GM19395 (cell line): ENCODE measurements at regions not wholly inside any gene's neighbourhood (a gene's known extent, or its start where the extent isn't known, plus 50 kb on each side); places are given as distances from the start of the nearest gene placed in this dataset.
"Not testable (repeated sequence)": the region's sequence is repeated elsewhere in the genome, so short reads cannot be mapped to it uniquely, and the experiment has no call there.

Source experiments
- ATAC-seq: cut with Tn5 transposase; IDR thresholded peaks from one replicate; pipeline ENCODE4 v1.9.1; 2021; ENCODE audit warnings: mild to moderate bottlenecking, moderate library complexity; ENCODE audit not compliant: unreplicated experiment

DNA sequence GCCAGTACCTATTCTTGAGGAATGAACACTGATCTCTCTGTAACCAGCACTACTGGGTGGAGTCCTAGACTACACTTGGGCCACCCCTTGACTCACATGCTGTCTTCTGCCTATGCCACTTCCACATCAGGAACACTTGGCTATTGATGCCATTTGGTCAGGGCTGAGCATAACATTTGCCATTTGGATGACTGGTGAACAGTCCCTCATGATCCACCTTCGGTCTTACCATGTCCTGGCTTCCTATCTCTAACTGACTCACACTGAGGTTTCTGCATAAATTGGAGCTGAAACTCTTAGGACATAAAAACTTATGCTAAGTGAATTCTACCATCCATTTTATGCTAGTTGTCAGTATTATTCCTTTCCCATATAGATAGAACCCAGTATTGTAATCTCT is 91.7 kb upstream of the PELI2 start:
- ATAC-seq = no peak

DNA sequence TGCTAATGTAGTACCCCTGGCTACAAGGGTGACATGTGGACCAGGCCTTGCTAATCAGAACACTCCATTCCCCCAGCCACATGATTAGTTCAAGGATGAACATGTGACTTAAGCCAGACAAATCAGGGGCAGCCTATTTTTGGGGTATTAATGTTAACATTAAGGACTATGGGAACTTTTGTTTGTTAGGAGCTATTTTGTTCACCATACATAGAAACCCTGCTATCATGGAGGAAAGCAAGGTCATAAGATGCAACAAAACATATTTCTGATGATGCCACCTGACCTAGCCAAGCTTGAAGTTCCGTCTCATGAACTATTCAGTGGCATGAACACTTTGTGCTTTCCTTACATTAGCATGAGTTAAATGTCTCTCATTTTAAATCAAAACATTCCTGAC is 90.8 kb upstream of the PELI2 start:
- no peak for ATAC-seq

DNA sequence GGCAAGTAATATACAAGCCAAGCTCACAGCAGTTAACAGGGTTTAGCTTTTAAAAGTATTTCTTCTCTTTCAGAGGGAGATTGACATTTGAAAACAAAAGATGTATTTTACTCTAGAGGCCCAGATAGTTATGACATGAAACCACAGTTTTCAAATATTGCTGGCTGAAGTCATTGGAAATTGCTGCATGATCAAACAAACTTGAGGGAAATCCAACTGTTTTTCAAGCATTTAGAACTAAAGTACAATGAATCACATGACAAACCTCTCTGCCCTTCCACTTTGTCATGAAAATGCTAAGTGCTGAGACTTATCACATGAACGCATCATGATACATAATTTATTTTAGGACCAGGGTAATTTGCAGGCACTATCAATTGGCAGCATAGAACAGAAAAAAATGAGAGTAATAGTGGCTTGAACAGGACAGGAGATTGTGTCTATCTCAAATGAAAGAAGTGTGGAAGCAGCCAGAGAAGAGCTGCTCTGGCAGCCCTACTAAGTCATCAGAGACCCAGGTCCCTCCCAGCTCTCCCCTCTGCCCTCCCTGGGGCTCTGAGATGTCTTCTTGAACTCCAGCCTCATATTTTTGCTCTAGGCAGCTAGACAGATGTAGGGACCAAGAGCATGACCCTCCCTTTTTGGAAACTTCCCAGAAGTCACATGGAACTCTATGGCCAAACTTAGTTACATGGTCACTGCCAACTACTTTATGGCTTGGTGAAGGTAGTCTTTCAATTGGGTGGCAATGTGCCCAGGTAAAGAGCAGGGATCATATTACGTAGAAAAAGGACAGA is 90.1 kb upstream of the PELI2 start:
- no peak for ATAC-seq

DNA sequence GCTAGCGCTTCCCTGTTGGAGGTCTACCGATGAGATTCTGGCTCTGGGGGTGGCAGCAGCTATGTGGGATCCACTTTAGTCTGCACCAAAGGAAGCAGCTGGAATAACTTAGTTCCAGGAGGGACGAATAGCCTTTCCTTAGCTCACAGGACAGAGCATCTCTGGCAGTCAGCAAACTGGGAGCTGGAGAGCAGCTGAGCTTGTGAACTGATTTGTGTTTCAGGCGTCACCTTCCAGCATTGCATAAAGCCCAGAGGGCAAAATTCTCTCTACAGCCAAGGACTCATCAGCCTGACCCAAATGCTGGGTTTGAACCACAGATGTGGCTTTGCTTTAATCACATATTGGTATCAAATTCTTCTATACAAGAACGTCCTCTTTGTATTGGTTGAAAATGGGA is 81.9 kb upstream of the PELI2 start:
- ATAC-seq = no peak

DNA sequence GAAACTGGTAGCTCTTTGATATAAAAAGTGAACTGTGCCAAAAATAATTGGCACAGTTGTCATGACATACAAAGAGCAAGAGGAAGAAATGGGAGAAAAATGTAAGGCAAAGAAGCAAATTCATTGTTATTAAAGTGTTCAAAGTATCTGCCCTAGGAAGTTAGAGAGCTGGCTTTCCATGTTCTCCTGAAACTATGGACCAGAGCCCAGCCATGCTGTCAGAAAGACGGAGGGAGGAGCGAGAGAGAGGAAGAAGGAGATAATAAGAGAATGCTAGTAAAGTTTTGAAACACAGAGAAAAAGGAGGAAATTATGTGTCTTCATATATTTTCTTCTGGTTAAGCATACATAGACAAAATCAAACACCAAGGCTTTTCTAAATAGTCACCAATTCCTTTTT is 78.1 kb upstream of the PELI2 start:
- ATAC-seq = no peak

DNA sequence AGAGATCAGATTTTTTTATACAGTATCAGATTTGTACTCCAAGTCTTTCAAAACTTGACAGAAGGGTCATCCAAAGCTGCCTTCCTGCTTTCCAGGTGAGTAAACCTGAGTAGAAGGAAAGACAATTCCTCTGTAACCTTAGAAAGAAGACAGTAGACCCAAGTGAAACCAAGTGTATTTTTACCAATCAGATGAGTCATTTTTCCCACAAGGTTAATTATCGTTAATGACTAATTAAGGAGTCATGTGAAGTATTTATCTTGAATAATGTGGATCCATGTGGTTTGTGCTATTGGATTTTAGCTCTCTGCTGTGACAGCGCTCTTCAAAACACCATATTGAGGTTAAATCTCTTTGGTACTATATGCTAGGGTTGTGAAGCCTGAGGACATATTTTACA is 74.0 kb upstream of the PELI2 start:
- ATAC-seq = no peak

DNA sequence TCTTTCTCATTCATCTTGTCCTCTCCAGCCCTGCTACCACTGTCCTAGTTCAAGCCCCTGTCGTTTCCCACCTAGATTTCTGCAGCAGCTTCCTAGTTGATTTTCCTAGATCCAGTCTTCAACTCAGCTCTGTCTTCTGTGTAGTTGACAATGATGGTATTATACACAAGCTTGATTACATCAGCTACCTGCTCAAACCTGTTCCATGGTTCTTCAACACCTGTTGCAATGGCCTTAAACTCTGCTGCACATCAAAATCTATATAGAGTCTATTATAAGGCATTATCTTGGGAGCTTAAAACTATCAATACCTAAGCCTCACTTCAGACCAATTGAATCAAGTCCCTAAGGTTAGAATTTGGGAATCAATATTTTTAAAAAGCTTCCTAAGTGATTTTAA is 71.7 kb upstream of the PELI2 start:
- no peak for ATAC-seq

DNA sequence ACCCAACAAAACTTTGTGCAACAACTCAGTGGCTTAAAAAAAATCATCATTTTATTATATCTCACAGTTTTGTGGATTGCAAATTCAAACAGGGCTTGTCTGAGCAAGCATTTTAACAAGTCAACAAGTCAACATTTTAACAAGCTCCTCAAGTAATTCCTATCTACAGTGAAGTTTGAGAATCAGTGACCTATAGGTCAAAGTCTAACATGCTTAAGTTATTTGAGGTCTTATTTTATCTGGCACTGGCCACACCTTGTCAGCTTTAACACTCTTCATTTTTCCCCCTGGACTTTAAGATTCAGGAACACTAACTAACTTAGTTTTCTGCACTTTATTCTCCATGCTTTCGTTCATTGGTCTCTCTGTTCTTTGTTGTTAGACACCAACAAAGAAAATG is 71.2 kb upstream of the PELI2 start:
- ATAC-seq = no peak

DNA sequence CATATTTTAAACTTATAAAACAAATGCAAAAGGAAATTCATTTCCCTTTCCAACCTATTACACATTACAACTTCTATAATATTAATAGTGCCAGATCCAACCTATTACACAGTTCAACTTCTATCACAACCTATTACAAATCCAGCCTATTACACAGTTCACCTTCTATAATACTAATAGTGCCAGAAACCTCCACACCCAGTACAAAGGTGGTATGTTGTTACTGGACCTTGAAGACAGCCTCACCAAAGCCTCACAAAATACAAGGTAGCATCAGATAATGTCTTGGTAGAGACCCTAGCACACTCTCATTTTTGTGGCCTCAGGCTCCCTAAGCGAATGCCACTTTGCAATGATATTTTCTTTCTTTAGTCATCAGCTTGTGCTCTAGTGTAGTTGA is 68.7 kb upstream of the PELI2 start:
- ATAC-seq = no peak

DNA sequence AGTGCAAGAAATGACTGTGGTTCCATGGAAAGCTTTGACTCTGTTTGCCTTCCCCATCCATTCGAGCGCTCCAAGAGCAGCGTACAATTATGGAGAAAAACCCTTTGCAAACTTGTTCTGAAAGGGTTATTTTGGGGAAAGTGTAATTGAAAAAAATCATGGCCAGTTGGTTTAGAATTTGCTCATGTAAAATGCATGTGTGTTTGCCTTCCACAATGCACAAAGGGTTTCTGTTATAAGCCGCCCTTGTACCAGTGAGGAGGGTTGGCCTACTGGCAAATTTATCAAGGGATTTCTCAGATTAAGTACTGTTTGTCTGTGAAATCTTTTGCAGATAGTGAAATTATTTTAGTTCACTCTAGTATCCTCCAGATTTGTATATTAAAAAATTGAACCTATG is 62.7 kb upstream of the PELI2 start:
- ATAC-seq = no peak

DNA sequence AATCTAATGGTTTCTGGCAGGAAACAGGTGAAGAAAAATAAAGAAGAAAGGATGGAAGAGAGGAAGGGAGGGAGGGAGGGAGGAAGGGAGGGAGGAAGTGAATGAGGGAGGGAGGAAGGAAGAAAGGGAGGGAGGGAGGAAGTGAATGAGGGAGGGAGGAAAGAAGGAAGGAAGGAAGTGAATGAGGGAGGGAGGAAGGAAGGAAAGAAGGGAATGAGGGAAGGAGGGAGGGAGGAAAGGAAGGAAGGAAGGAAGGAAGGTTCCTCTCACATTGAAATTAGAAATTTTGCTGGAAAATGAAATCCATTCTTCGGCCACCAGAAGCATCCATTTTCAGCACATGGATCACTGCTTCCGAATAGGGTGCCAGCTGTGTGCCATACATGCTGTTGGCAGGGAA is 62.2 kb upstream of the PELI2 start:
- no peak for ATAC-seq

DNA sequence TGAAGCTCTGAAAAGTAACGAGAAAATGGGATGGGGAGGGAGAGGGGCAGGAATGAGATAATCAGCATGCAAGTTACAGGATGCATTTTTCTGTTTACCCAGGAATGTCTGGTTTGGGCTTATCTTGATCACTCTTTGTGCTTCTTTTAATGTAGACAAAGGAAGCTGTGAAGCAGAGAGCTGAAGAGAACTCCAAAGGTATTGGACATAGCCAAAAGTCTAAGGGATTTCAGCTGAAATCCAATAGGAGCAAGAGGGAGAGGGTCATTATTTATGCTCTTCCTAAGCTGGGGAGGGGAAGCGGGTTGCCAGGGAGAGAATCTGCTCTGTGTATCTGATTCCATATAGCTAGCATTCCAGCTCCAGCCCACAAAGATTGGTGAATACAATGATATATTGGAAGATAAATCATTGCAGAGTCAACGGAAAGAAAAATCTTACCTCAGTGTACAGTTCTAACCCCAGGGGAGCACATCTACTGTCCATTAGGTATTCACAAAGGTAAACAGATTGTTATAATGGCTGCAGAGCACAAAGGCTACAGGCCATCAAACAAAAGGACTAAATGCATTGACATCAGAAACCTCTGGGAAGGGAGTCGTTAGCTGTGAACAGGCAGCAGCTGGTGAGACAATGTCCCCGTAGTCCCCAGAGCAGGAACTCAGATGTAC is 61.0 kb upstream of the PELI2 start:
- ATAC-seq = no peak

DNA sequence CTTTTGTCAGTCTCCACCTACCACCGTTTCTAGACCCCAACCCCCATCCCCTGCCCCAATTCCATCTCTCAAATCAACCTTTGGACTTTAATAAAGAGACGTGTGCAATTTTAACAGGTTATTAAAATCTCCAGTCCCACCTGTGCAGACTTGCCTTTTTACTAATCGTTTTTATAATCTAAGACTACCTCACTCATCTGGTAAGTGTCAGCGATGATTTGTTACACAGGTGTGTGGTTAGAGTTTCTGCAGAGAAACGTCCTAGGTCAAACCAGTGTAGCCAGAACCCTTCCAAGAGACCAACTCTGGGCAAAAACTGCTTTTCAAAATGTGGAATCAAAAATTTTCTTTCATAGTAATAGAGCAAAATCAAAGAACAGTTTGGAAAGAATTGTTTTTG is 60.4 kb upstream of the PELI2 start:
- ATAC-seq = no peak

DNA sequence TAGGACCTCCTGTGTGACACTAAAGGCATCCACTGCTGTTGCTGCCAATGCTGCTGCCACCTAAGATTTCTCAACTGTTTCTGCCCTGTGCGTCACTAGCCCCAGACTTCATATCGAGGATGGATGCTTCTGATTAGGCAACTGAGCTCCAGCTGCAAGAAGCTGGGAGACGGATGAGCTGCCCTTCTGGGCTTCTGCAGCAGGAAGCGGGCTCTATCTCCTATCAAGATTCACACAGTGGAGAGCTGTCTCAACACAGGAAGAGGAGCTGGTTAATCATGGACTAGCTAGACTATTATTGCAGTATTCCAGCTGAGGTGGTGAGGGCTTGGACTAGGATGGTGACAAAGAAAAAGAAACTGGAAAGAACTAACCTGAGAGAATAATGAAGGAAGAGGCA is 59.2 kb upstream of the PELI2 start:
- no peak for ATAC-seq

DNA sequence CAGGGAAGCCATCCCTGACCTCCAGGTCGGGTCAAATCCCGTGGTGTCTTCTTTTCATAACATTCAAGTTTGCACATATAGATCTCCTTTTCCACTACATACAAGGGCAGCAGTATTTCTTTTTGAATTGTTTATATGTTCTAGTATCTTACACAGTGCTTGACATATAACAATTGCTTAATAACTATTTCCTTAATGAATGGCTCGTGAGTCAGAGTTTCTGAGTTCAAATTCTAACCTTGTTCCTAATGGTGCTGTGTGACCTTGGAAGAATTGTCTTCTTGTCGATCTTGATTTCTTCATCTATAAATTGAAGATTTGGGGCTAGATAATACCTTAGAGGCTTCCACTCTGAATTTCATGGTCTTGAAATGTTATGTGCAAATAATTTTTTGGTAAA is 57.2 kb upstream of the PELI2 start:
- ATAC-seq = no peak

DNA sequence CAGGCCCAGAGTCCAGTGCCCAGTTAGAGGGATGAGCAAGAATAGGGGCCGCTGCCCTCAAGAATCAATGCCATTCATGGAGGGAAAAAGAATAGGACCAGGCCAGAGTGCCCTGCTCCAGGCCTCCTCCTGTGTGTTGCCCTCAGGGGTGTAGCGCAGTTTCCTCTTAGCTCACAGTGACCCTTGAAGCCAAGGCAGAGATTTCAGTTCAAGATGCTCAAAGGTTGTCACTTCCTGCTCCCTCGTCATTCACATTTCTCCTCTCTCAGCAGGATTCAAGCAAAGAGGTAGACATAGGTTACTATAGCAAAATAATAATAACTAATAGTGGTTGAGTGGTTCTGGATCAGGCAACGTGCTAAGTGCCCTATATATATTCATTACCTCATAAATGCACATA is 55.1 kb upstream of the PELI2 start:
- no peak for ATAC-seq

DNA sequence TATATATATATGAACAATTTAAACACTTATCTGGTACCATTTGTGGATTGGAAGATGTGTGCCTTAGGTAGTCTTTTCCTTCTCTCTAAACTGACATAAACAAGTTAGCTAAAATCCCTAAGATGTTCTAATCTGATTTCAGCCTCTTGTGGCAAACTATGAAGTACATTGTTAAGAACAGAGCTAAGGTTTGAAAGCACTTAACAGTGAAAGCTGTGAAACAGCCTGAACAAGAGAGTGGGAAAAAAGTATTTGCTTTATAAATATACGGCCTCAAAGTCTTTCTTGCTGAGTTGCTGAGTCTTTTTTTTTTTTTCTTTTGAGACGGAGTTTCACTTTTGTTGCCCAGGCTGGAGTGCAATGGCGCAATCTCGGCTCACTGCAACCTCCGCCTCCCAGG is 53.7 kb upstream of the PELI2 start:
- no peak for ATAC-seq

DNA sequence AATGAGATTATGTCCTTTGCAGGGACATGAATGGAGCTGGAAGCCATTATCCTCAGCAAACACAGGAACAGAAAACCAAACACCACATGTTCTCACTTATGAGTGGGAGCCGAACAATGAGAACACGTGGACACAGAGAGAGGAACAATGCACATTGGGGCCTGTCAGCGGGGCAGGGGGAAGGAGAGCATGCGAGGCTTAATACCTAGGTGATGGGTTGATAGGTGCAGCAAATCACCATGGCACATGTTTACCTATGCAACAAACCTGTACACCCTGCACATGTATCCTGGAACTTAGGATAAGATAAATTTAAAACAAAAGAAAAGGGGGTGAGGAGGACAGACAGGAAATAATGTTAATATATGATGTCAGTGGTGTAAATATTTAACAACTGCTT is 53.0 kb upstream of the PELI2 start:
- not testable (repeated sequence) for ATAC-seq

DNA sequence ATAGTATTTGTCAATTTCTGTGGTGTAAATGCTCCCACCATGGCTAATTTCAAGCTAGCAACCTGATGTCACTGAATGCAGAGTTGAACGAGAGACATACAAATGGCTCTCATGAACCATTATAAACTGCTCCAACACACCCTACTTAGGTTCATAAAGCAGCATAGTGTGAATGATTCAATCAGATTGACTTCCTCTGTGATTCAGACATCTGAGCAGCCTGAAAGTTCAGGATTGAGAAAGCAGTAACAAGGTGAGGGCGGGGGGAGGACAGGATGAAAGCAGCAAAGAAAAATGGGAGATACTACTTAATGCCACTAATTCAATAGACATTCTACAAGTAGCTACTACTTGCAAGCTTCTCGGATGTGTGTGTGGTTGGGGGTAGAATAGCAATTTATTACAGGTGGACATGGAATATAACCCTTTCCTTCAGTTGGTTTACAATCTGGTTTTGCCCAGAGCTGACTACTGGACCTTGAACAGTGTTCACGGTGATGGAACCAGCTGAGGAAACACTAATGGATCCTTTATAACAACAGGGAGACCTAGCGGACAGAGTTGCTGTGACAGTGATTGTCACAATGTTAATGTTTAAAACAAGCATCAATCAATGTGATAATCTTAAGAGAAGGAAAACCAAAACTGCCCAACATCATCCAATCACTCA is 52.5 kb upstream of the PELI2 start:
- ATAC-seq = no peak
